ENCODE measurements at regions not wholly inside any gene's neighbourhood (a gene's known extent, or its start where the extent isn't known, plus 50 kb on each side); places are given as distances from the start of the nearest gene placed in this dataset.
A peak's percentile ranks its signal among the peaks of the same experiment; 100 is the strongest.

- TF ChIP-seq ZFX (IDR thresholded peaks at IDR 0.05; ENCODE audit: borderline replicate concordance) (no peak), CTCF (IDR thresholded peaks at IDR 0.05) (no peak)
- no peak overlapping the region for H3K27ac ChIP-seq
These were observed 146.2 kb upstream of the CBLB start for GRCh38 chr3:106014971-106015370.

- no peak overlapping the region for H3K27ac ChIP-seq
- TF ChIP-seq ZFX (IDR thresholded peaks at IDR 0.05; ENCODE audit: borderline replicate concordance), result no peak
- TF ChIP-seq CTCF (IDR thresholded peaks at IDR 0.05), result no peak
These were observed 149.3 kb upstream of the CBLB start for GRCh38 chr3:106018102-106018501.

- TF ChIP-seq CTCF (IDR thresholded peaks at IDR 0.05), result no peak
- no peak overlapping the region for H3K27ac ChIP-seq
These were observed 150.2 kb upstream of the CBLB start for GRCh38 chr3:106018929-106019550.

GRCh38 chr3:106022913-106023312 lies 154.1 kb upstream of the CBLB start:
- TF ChIP-seq ZFX (IDR thresholded peaks at IDR 0.05; ENCODE audit: borderline replicate concordance), result no peak
- TF ChIP-seq CTCF (IDR thresholded peaks at IDR 0.05), result no peak
- no peak overlapping the region for H3K27ac ChIP-seq

GRCh38 chr3:106025151-106025722 lies 156.4 kb upstream of the CBLB start:
- TF ChIP-seq CTCF (IDR thresholded peaks at IDR 0.05), result no peak
- no peak for TF ChIP-seq ZFX (IDR thresholded peaks at IDR 0.05; ENCODE audit: borderline replicate concordance)
- H3K27ac ChIP-seq, result peak overlapping the region; percentile 26; the same call in 1 of the 2 replicates

- H3K27ac ChIP-seq, result no peak overlapping the region
These were observed 161.3 kb upstream of the CBLB start for GRCh38 chr3:106029954-106030626.

More at GRCh38 chr3:106029954-106030626, 161.3 kb upstream of the CBLB start:
- TF ChIP-seq ZFX (IDR thresholded peaks at IDR 0.05; ENCODE audit: borderline replicate concordance) (no peak), CTCF (IDR thresholded peaks at IDR 0.05) (no peak)

Data from 22Rv1 (cell line).